ENCODE measurements at regions not wholly inside any gene's neighbourhood (a gene's known extent, or its start where the extent isn't known, plus 50 kb on each side); places are given as distances from the start of the nearest gene placed in this dataset.

GRCh38 chr11:110032957-110033570 lies 60.1 kb upstream of the ZC3H12C start:
- Mint-ChIP-seq H3K4me3 (no peak overlapping the region), H3K4me1 (ENCODE audit: low read depth) (peaks cover 4% of the 10 kb centered on the region), H3K9me3 (no peaks in the 10 kb centered on the region), H3K27ac (no peak overlapping the region), H3K27me3 (peaks cover 1% of the 10 kb centered on the region), H3K36me3 (ENCODE audit: low read depth) (no peaks in the 10 kb centered on the region)
- intact Hi-C loops (cut with micrococcal nuclease): no loop called here

- H3K36me3 Mint-ChIP-seq (ENCODE audit: low read depth): no peaks in the 10 kb centered on the region
- H3K27ac Mint-ChIP-seq: no peak overlapping the region
- no peaks in the 10 kb centered on the region for H3K9me3 Mint-ChIP-seq
Measured at GRCh38 chr11:110034806-110035205, 58.4 kb upstream of the ZC3H12C start.

GRCh38 chr11:110035357-110035756 lies 57.8 kb upstream of the ZC3H12C start:
- H3K27ac Mint-ChIP-seq: no peak overlapping the region
- no peaks in the 10 kb centered on the region for H3K36me3 Mint-ChIP-seq (ENCODE audit: low read depth)
- H3K4me3 Mint-ChIP-seq: no peak overlapping the region
- peaks cover 5% of the 10 kb centered on the region for H3K4me1 Mint-ChIP-seq (ENCODE audit: low read depth)
- intact Hi-C loops (cut with micrococcal nuclease): no loop called here
- peaks cover 1% of the 10 kb centered on the region for H3K27me3 Mint-ChIP-seq
- no peaks in the 10 kb centered on the region for H3K9me3 Mint-ChIP-seq

More at GRCh38 chr11:110034806-110035205, 58.4 kb upstream of the ZC3H12C start:
- Mint-ChIP-seq H3K4me3 (no peak overlapping the region), H3K27me3 (peaks cover 1% of the 10 kb centered on the region), H3K4me1 (ENCODE audit: low read depth) (peaks cover 5% of the 10 kb centered on the region)
- intact Hi-C loops (cut with micrococcal nuclease): no loop called here

- peaks cover 5% of the 10 kb centered on the region for H3K4me1 Mint-ChIP-seq (ENCODE audit: low read depth)
- intact Hi-C loops (cut with micrococcal nuclease): no loop called here
- no peak overlapping the region for H3K4me3 Mint-ChIP-seq
- no peak overlapping the region for H3K27ac Mint-ChIP-seq
- no peaks in the 10 kb centered on the region for H3K27me3 Mint-ChIP-seq
- no peaks in the 10 kb centered on the region for H3K9me3 Mint-ChIP-seq
- no peaks in the 10 kb centered on the region for H3K36me3 Mint-ChIP-seq (ENCODE audit: low read depth)
Measured at GRCh38 chr11:110038201-110038600, 55.0 kb upstream of the ZC3H12C start.
